GM19193 (cell line): ENCODE measurements at regions not wholly inside any gene's neighbourhood (a gene's known extent, or its start where the extent isn't known, plus 50 kb on each side); places are given as distances from the start of the nearest gene placed in this dataset.

Source experiments
- POLR2A ChIP-seq: IDR thresholded peaks from 4 replicates; pipeline ENCODE4 v1.6.1; 2011; ENCODE audit not compliant: insufficient read depth, insufficient read length; ENCODE audit errors: extremely low read depth

- no peak for TF ChIP-seq POLR2A
Measured at GRCh38 chr3:193928354-193929209, 207.4 kb upstream of the HES1 start.

GRCh38 chr3:193929373-193929772, 206.6 kb upstream of the HES1 start:
- no peak for TF ChIP-seq POLR2A

- no peak for TF ChIP-seq POLR2A
Measured at GRCh38 chr3:193929921-193930646, 205.9 kb upstream of the HES1 start.

GRCh38 chr3:193932136-193932535, 203.8 kb upstream of the HES1 start:
- no peak for TF ChIP-seq POLR2A

GRCh38 chr3:193932576-193932975, 203.4 kb upstream of the HES1 start:
- TF ChIP-seq POLR2A = no peak

GRCh38 chr3:193933451-193933850, 202.5 kb upstream of the HES1 start:
- no peak for TF ChIP-seq POLR2A

- no peak for TF ChIP-seq POLR2A
Measured at GRCh38 chr3:193935916-193936315, 200.0 kb upstream of the HES1 start.

- TF ChIP-seq POLR2A = no peak
Measured at GRCh38 chr3:193938613-193939012, 197.3 kb upstream of the HES1 start.

- TF ChIP-seq POLR2A = no peak
Measured at GRCh38 chr3:193939527-193939926, 196.4 kb upstream of the HES1 start.

GRCh38 chr3:193940526-193940925, 195.4 kb upstream of the HES1 start:
- no peak for TF ChIP-seq POLR2A

- TF ChIP-seq POLR2A = no peak
Measured at GRCh38 chr3:193941486-193941885, 194.5 kb upstream of the HES1 start.

GRCh38 chr3:193942516-193943055, 193.4 kb upstream of the HES1 start:
- TF ChIP-seq POLR2A = no peak

GRCh38 chr3:193943200-193943599, 192.7 kb upstream of the HES1 start:
- TF ChIP-seq POLR2A = no peak

- TF ChIP-seq POLR2A = no peak
Measured at GRCh38 chr3:193943851-193944517, 192.0 kb upstream of the HES1 start.

- TF ChIP-seq POLR2A = no peak
Measured at GRCh38 chr3:193944518-193944884, 191.4 kb upstream of the HES1 start.
